ENCODE measurements at regions not wholly inside any gene's neighbourhood (a gene's known extent, or its start where the extent isn't known, plus 50 kb on each side); places are given as distances from the start of the nearest gene placed in this dataset.
"Not testable (repeated sequence)": the region's sequence is repeated elsewhere in the genome, so short reads cannot be mapped to it uniquely, and the experiment has no call there.

DNA sequence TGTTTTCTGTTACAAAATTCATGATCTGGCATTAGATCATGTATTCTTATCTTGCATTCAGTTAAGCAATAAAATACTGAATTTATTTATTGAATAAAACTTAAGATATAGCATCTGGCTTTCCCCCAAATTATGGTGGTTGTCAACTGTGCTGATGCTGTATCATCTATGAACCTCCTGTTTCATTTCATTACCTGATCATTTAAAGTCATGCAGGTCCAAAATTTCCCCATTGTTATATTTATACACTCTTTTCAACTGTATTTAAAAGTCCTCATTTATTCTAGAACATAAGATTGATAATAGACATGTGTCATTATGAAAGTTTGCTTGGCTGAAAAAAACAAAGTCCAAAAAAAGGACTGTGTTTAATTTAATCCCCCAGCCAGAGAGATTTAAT is 627.4 kb upstream of the ADGRB3 start:
- no peak for FAIRE-seq

DNA sequence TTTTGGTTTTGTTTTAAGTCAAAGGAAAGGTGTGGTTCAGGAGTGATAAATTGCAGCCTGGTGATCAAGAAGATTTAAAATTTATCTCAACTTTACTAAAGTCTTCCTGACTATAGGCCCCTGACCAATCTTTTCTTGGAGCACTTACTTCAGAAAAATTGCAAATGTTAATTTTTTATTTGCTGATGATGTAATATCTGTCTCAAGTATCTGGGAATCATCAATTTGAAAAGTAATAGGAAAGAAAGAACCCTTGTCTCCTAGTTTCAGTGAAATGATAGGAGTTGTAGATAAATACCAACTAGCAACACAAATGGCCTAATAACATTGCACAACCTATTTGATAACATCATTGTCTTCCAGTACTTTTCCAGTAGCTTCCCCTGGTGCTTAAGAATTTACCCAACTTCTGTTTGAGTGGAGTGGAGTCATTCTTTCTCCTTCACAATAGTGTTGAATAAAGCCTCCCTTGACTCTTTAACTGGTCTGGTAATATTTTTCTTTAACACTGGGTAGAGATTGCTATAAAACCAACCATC is 648.3 kb upstream of the ADGRB3 start:
- no peak for FAIRE-seq

DNA sequence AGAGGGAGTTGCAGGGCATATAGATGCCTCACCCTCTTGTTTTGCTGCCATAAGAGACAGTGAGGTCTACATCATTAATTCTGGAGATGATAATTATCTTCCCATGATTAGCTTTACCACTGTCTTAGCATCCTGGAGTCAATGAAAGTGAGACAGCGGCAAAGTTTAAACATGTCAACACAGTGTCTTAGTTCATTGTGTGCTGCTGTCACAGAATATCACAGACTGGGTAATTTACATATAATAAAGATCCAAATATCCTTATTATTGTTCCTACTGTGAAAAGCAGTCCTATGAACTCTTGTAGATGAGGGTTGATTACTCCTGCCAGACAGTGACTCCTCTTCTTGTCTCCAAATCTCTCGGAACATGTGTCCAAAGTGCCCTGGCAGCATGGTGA is 658.6 kb upstream of the ADGRB3 start:
- no peak for FAIRE-seq

DNA sequence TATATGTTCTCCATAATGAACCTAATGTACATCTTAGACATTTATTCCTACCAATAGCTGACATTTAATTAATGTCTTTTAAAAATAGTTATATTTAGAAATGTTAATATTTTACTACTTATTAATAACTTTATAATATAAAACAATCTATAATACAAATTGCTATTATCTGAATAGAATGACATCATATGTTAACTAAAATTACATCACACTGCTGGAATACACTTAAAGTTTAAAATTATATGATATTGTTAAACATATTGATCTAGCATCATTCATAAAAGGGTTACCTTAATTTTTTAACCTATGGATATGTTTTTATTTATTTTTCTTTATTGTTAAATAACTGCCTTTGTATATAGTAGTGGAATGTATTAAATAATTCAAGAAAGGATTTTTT is 660.2 kb upstream of the ADGRB3 start:
- no peak for FAIRE-seq

DNA sequence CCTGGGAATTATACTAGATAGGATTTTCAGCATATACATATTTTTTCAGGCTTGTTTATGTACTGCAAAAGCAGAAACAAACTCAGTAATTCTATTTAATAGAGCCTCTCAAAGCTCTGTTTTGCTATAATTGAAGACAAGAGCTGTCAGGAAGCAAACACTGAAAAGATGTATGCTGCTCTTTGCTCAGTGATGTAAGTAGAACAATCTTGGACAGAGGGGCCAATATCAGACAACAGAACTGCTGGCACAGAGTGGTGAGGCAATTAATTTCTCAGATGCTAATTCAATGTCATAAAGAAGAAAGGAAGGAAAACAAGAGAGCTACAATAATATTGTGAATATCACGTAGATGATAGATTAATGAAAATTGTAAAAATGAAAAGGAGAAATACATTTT is 663.3 kb upstream of the ADGRB3 start:
- FAIRE-seq, result no peak

DNA sequence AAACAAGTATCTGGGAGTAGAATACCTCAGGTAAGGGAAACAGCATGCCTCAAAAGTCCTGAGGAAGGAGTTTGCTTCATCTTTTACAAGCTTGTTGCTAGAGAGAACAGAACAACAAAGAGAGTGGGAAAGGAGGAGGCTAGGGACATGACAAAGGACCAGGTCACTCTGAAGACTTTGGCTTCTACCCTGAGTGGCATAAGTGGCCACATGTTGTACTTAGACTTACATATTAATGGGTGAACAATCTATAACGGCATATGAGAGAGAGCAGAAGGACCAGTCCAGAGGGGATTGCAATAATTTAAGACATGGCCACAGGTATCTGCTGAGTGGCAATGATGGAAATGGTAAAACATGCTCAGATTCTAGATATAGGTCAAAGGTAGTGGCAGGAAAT is 668.3 kb upstream of the ADGRB3 start:
- FAIRE-seq, result no peak

DNA sequence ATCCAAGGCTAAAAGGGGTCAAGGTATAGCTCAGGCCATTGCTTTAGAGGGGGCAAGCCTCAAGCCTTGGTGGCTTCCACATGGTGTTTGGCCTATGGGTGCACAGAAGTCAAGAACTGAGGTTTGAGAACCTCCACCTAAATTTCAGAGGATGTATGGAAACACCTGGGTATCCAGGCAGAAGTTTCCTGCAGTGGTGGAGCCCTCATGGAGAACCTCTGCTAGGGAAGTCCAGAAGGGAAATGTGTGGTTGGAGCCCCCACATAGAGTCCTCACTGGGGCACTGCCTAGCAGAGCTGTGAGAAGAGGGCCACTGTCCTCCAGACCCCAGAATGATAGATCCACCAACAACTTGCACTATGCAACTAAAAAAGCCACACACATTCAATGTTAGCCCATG is 678.7 kb upstream of the ADGRB3 start:
- no peak for FAIRE-seq

DNA sequence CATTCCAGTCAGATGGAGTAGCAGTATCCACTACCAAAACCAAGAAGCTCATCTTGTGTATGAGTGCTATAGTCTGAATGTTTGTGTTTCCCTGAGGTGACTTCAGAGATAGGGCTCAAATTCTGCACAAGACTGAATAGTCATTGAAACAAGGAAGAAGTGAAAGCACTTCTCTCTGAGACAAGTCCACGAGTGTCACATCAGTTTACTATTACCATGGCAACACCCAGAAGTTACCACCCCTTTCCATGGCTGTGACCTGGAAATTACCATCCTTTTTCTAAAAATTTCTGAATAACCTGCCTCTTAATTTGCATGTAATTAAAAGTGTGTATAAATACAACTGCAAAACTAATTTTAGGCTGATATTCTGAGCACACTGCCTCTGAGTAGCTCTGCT is 682.1 kb upstream of the ADGRB3 start:
- no peak for FAIRE-seq

DNA sequence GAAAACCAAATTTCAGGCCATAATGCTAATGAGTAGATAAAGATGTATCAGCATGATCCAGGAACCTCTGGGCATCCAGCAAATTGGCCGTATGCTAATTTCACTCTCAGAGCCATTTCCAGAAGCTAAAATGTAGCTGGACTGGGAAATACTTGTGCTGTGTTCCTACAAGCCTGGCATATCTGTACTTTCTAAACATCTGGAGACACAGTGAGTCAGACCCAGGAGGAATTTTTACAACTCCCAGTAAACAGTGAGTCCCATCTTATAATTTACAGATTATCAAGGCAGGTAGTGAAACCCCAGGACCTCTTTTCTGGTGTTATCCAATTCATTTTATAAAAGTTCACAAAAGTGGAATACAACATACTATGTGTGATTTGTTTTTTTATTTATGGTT is 683.0 kb upstream of the ADGRB3 start:
- FAIRE-seq, result no peak

DNA sequence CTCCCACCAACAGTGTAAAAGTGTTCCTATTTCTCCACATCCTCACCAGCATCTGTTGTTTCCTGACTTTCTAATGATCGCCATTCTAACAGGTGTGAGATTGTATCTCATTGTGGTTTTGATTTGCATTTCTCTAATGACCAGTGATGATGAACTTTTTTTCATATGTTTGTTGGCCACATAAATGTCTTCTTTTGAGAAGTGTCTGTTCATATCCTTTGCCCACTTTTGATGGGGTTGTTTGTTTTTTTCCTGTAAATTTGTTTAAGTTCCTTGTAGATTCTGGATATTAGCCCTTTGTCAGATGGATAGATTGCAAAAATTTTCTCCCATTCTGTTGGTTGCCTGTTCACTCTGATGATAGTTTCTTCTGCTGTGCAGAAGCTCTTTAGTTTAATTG is 687.3 kb upstream of the ADGRB3 start:
- not testable (repeated sequence) for FAIRE-seq

DNA sequence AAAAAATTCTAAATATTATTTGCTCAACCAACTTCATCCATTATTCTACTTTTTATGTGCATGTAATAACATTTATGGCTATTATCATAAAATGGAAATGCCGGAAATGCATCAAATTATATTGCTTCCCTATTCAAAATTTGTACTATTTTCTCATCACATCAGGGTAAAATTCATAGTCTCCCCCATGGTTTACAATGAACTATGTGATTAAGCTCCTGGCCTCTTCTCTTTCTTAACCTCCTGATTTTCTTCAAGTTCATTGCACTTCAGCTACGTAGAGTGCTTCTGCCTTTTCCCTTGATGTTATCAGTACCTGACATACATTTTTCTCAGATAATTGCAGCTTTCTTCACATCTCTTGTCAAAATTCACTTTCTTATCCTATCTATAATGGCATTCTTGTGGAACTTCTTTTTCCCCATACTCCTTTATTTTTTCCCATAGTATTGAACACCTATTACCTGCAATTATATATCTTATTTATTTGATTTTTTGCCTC is 699.1 kb upstream of the ADGRB3 start:
- no peak for FAIRE-seq

DNA sequence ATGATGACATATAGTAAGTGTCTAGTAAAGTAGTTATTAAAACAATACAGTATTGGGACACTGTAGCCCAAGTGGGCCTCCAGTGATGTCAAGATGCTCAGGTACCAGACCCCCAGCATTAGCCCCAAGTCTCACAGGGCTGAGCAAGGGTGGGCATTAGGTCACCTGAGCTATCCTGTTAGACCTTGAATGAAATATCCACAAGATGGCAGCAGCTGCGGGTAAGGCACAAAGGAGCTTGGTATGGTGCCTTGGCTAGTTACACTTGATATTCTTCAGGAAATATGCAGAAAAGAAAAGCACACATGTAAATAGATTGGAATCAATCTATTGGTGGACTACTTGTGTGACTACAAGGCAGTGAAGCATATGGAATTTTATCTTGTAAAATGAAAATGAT is 701.8 kb upstream of the ADGRB3 start:
- no peak for FAIRE-seq

DNA sequence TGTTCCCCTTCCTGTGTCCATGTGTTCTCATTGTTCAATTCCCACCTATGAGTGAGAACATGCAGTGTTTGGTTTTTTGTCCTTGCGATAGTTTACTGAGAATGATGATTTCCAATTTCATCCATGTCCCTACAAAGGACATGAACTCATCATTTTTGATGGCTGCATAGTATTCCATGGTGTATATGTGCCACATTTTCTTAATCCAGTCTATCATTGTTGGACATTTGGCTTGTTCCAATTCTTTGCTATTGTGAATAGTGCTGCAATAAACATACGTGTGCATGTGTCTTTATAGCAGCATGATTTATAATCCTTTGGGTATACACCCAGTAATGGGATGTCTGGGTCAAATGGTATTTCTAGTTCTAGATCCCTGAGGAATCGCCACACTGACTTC is 712.5 kb upstream of the ADGRB3 start:
- not testable (repeated sequence) for FAIRE-seq

DNA sequence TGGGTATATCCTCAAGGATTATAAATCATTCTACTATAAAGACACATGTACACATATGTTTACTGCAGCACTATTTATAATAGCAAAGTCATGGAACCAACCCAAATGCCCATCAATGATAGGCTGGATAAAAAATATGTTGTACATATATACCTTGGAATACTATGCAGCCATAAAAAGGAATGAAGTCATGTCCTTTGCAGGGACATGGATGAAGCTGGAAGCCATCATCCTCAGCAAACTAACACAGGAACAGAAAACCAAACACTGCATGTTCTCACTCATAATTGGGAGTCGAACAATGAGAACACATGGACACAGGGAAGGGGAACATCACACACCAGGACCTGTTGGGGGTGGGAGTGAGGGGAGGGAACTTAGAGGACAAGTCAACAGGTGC is 715.0 kb upstream of the ADGRB3 start:
- not testable (repeated sequence) for FAIRE-seq

DNA sequence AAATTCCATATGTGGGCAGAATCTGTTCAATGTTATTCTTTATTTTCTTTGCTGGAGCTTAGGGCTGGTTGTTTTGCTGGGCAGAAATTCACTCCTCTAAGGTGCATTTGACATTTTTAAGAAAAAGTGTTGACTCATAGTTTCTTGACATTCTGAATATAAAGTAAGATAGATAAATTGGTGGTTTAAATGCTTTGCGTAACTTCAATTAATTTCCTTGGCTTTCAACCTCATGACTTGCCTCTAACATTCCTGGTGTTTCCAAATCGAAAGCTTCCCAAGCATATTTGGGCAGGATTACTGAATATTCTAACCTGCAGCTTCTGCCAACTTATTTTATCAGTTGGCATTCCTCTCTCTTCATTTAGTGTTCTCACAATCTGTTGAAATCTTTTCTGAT is 718.7 kb upstream of the ADGRB3 start:
- no peak for FAIRE-seq

DNA sequence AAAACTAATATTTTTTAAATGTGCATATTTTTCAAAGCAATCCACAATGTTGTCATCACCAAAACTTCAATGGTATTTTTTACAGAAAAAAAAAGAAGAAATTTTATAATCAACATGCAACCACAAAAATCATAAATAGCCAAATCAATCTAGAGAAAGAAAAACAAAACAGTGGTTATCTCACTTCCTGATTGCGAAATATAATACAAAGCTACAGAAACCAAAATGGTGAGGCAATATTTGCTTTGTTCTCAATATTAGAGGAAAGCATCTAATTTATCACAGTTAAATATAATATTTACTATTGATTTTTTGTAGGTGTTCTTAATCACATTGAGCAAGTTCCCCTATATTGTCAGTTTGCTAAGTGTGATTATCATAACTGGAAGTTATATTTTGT is 720.7 kb upstream of the ADGRB3 start:
- FAIRE-seq, result no peak

DNA sequence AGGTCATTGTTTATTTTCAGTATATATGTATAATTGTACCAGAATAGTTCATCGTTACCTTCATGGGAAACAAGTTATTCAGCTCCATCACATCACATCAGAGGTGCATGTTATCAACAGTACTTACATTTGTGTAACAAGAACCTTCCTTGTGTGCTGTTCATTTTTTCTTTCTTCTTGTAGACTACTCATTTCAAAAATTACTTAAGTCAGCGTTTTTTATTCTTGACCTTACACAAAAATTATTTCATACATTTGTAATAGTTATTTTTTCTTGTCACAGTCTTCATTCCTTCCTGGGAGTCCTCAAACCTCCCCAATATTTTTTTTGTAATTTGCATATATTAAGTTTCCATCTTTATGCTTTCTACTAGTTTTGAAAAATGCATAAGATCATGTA is 725.7 kb upstream of the ADGRB3 start:
- FAIRE-seq, result no peak

DNA sequence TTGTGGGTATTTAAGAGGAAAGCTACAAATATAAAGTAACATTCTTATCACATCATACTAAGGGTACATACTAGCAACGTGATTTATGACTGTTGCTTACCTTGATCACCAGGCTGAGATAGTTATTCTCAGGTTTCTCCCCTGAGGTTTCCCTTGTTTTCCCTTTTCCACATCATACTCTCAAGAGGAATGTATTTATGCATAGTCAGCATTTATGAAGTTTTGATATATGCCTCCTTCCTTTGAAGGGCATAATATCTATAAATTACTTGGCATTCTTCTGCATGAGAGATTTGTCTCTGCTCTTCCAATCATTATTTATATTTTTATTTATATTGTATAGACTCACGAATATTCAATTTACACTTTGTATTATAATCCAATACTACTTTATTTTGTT is 726.7 kb upstream of the ADGRB3 start:
- no peak for FAIRE-seq

DNA sequence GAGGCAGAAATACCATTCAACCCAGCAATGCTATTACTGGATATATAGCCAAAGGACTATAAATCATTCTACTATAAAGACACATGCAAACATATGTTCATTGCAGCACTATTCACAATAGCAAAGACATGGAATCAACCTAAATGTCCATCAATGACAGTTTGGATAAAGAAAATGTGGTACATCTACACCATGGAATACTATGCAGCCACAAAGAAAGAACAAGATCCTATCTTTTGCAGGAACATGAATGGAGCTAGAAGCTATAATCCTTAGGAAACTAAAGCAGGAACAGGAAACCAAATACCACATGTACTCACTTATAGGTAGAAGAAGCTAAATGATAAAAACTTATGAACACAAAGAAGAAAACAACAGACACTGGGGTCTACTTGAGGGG is 730.3 kb upstream of the ADGRB3 start:
- FAIRE-seq, result not testable (repeated sequence)

DNA sequence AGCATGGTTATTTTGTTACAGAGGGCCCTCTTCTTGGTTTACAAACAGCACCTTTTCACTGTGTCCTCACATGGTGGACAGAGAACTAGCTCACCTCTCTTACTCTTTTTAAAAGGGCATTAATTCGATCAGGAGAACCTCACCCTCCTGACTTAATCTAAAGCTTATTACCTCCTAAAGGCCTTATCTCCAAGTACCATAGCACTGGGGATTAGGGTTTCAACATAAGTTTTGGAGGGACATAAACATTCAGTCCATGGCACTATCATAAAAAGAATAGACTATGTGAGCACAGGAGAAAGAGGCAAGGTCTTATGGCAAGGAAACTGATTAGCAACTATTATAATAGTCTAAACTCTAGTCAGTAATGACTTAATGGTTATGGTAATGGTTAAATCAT is 736.2 kb upstream of the ADGRB3 start:
- no peak for FAIRE-seq

DNA sequence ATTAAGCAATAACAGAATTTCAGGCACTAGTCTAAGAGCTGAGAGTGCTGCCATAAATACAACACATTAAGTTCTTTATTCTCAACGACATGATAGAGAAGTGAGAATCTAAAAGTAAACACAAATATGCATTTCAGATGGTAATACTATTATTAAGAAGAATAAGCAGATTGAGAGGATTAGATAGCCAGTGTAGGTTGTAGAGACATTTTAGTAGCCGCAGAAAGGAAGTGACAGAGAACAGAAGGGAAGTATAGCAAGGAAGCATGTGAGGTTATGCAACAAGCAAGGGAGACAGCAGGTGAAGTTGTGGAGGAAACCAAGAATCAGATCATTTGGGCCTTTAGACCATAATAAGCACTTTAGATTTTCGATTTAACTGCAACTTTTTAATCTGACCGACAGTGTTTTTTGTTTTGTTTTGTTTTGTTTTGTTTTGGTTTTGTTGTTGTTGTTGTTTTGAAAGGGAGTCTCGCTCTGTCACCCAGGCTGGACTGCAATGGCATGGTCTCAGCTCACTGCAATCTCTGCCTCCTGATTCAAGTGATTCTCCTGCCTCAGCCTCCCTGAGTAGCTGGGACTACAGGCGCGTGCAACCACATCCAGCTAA is 737.0 kb upstream of the ADGRB3 start:
- no peak for FAIRE-seq

DNA sequence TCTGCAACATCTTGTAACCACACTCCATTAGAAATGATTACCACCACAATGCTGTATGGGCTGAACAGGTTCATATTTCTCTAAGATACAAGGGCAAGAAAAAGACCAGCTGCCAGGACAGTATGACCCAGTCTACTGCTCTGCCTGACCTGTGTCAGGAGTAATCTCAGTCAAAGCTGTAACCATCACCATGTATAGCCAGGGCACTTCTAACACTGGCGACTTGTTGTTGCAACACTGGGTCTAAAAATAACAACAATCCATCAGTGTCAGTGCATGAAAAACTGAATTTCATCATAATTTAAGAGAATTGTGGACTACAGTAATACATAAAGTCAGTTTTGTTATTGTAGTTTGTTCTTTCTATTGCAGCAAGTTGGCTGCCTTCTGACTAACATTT is 738.6 kb upstream of the ADGRB3 start:
- no peak for FAIRE-seq

DNA sequence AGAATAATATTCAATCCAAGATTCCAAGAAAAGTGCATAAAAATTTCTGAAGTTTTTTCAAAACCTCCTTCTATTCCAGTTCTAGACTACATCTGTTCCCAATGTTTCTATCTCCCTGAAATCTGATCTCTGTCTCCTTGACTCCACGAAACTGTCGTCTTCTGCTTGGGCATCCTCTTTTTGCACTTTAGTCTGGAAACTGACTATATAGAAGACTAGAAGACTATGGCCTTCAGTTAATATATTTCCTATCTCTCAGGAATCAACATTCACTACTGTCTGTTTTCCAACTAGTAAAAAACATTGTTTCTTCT is 745.4 kb upstream of the ADGRB3 start:
- FAIRE-seq, result no peak

DNA sequence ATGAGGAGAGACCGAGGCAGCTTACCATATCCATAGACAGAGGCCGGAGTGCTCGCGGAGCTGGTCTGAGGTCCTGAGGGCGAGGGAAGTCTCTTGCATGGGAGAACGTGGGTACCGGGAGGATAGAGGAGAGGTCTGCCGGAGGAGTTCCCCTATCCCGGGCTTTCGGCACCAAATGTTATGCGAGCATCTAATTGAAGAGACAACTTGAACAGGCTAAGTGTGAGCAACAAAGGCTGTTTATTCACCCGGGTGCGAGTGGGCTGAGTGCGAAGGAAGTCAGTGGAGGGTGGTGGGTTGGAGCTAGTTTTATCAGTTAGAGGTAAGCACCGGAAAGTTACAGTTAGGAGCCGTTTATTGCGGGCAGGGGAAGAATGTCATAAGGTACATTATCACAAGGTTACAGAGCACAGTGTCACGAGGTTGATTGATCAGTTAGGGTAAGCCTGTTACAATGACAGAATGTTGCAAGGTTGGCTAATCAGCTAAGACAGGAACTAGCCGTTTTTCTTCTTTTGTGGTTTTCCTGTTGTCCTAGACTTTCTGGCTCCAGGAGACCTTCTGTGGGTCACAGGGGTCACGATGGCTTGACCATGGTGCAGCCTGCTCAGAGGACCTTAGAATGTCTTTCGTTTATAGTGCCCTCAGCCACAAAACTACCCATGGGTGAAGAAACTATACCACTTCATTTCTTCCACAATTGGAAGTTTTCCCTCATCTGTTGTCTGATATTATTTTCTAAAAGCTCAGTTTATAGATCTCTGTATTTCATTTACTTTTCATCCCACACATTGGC is 746.0 kb upstream of the ADGRB3 start:
- no peak for FAIRE-seq

DNA sequence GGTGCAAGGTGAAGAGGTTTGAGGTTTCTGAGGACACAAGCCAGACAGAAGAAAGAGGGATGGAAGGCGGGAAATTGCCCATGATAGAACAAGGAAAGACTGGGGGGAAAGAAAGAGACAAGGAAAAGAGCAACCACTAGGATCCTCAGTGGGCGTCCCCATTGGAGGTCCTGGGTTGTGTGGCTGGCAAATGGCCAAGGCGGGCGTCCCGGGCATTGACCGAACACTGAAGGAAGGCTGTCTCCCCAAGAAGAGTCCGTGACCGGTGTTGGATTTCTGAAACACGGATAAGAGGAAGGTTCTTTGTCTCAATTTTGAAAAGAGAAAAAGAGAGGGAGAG is 746.6 kb upstream of the ADGRB3 start:
- FAIRE-seq, result no peak

Data from TTC549 (cell line).